SK-N-MC (cell line): ENCODE measurements at regions not wholly inside any gene's neighbourhood (a gene's known extent, or its start where the extent isn't known, plus 50 kb on each side); places are given as distances from the start of the nearest gene placed in this dataset.
"Not testable (repeated sequence)": the region's sequence is repeated elsewhere in the genome, so short reads cannot be mapped to it uniquely, and the experiment has no call there.

Experiments
- EZH2 ChIP-seq: fragments of 200-600 bp; sonication (generic); IDR thresholded peaks from one replicate; pipeline ENCODE4 v1.6.1; 2017; ENCODE audit warnings: antibody characterized with exemption
- POLR2AphosphoS5 ChIP-seq: IDR thresholded peaks from 2 replicates; pipeline ENCODE4 v1.6.1; 2012; ENCODE audit warnings: mild to moderate bottlenecking, low read depth, low read length, borderline replicate concordance

GRCh38 chr2:111448796-111449195 is 328.1 kb downstream of the BCL2L11 start:
- TF ChIP-seq POLR2AphosphoS5, EZH2: not testable (repeated sequence)
